OCI-LY3 (cell line): ENCODE measurements at regions not wholly inside any gene's neighbourhood (a gene's known extent, or its start where the extent isn't known, plus 50 kb on each side); places are given as distances from the start of the nearest gene placed in this dataset.

Source experiments
- EZH2phosphoT487 ChIP-seq: fragments of 200-600 bp; shearing (Covaris generic); IDR thresholded peaks from 2 replicates; pipeline ENCODE4 v1.6.1; 2018; ENCODE audit warnings: antibody characterized with exemption, mixed run types, low read depth
- TF ChIP-seq, protein P1 (sequence below): fragments of 200-600, 300-600 bp; sonication (generic); IDR thresholded peaks from 2 replicates; pipeline ENCODE4 v1.5.1; 2014; ENCODE audit warnings: antibody characterized with exemption, low read length, low read depth

DNA sequence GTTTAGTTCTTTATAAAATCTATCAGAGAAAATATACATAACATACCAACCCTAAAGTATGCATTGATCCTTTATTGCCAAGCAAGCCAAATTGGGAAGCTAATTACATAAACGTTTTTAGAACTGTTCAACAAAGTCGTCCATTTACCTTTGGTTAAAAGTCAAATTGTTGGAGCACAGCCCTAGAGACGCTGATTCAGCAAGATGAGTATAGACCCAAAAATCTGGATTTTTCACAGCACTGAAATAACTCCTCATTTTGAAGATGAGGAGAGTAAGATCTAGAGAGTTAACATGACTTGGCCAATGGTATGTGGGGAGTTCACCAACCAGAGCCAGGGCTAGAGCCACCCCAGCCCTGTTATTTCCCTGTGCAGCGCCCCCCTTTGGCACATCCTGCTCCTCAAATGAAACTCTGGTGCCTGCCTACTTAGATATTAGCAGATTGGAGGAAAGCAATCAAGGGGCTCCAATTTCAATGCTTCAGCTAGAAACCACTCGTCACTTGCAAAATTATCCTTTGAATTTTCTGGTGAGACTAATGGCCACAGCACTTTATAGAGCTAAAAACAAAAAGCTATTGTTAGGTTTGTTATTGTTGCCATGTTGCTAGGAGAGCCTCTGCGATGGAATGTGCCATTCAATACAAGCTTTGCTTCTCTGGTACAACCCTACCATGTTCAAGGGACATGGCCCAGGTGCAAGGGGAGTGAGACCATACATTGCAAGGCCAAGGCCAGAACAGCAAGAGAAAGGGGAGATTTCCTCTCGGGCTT, 132.6 kb upstream of the ZEB1 start:
- TF ChIP-seq, protein P1, sequence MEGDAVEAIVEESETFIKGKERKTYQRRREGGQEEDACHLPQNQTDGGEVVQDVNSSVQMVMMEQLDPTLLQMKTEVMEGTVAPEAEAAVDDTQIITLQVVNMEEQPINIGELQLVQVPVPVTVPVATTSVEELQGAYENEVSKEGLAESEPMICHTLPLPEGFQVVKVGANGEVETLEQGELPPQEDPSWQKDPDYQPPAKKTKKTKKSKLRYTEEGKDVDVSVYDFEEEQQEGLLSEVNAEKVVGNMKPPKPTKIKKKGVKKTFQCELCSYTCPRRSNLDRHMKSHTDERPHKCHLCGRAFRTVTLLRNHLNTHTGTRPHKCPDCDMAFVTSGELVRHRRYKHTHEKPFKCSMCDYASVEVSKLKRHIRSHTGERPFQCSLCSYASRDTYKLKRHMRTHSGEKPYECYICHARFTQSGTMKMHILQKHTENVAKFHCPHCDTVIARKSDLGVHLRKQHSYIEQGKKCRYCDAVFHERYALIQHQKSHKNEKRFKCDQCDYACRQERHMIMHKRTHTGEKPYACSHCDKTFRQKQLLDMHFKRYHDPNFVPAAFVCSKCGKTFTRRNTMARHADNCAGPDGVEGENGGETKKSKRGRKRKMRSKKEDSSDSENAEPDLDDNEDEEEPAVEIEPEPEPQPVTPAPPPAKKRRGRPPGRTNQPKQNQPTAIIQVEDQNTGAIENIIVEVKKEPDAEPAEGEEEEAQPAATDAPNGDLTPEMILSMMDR, result peak; percentile 11; the same call in 1 of the 2 replicates
- no peak for TF ChIP-seq EZH2phosphoT487
